Tibial nerve (tissue), 4 donors: ENCODE measurements at regions not wholly inside any gene's neighbourhood (a gene's known extent, or its start where the extent isn't known, plus 50 kb on each side); places are given as distances from the start of the nearest gene placed in this dataset.

Experiments
- CTCF ChIP-seq, 5 experiments: fragments of 200-600 bp in 3 of 5; fragments of 450-650 bp in 2 of 5; sonication (generic) in 3 of 5; IDR thresholded peaks; one replicate each; pipeline ENCODE4 v1.5.1; 2016 to 2019; ENCODE audit warnings: antibody characterized with exemption in 5 of 5, mild to moderate bottlenecking in 3 of 5, moderate library complexity in 2 of 5
- EP300 ChIP-seq, 2 donors: sonication (generic); formaldehyde crosslinking; IDR thresholded peaks; one replicate each; pipeline ENCODE4 v1.6.1; 2017; ENCODE audit warnings: antibody characterized with exemption in 2 of 2, mild to moderate bottlenecking in 1 of 2
- POLR2A ChIP-seq, 2 donors: fragments of 450-650 bp; IDR thresholded peaks; one replicate each; pipeline ENCODE4 v1.6.1; 2017; ENCODE audit warnings: antibody characterized with exemption in 2 of 2, mild to moderate bottlenecking in 2 of 2, moderate library complexity in 2 of 2

GRCh38 chr4:128387600-128388351, 100.2 kb upstream of the PGRMC2 start:
- TF ChIP-seq CTCF (IDR thresholded peaks at IDR 0.05): no peak
- no peak for TF ChIP-seq EP300 (IDR thresholded peaks at IDR 0.05)
- TF ChIP-seq POLR2A (IDR thresholded peaks at IDR 0.05): no peak
